ENCODE measurements at regions not wholly inside any gene's neighbourhood (a gene's known extent, or its start where the extent isn't known, plus 50 kb on each side); places are given as distances from the start of the nearest gene placed in this dataset.

GRCh38 chr5:98453296-98453695 is 320.2 kb upstream of the RGMB start:
- H3K9me3 Mint-ChIP-seq (ENCODE audit: unreplicated experiment), result no peaks in the 10 kb centered on the region
- intact Hi-C loops (cut with micrococcal nuclease), result no loop called here
- no peaks in the 10 kb centered on the region for H3K36me3 Mint-ChIP-seq (ENCODE audit: insufficient read depth, unreplicated experiment)
- no peak overlapping the region for H3K4me3 Mint-ChIP-seq (ENCODE audit: unreplicated experiment)
- H3K27ac Mint-ChIP-seq (ENCODE audit: low read depth, unreplicated experiment), result no peak overlapping the region
- DNase-seq (ENCODE audit: unreplicated experiment), result no peak
- POLR2A ChIA-PET, result interaction anchor here (0.7 kb wide), 1 partner anchor 315 kb away, joined by 3 read pairs; no protein-coding TSS in a partner anchor
- TF ChIP-seq CTCF (IDR thresholded peaks at IDR 0.05; ENCODE audit: unreplicated experiment), result no peak
- CTCF ChIA-PET, result interaction anchor here (0.6 to 8.3 kb wide), 3 partner anchors 121 to 927 kb away, joined by 3 to 77 read pairs (median 3); partner anchors contain the start of gene RGMB
- peaks cover 7% of the 10 kb centered on the region for H3K4me1 Mint-ChIP-seq (ENCODE audit: insufficient read depth, unreplicated experiment)
- no TSS peak for BruUV-seq (replicated peaks)
- no peaks in the 10 kb centered on the region for H3K27me3 Mint-ChIP-seq (ENCODE audit: insufficient read depth, unreplicated experiment)

GRCh38 chr5:98454407-98454806 is 319.1 kb upstream of the RGMB start:
- CTCF ChIA-PET, result interaction anchor here (0.8 to 8.3 kb wide), 4 partner anchors 11 to 1272 kb away, joined by 3 to 77 read pairs (median 4); partner anchors contain the start of gene RGMB
- peak overlapping the region; percentile 79 for H3K27ac Mint-ChIP-seq (ENCODE audit: low read depth, unreplicated experiment)

GRCh38 chr5:98454904-98455303 is 318.6 kb upstream of the RGMB start:
- Mint-ChIP-seq H3K4me1 (ENCODE audit: insufficient read depth, unreplicated experiment) (peaks cover 7% of the 10 kb centered on the region), H3K27me3 (ENCODE audit: insufficient read depth, unreplicated experiment) (no peaks in the 10 kb centered on the region), H3K4me3 (ENCODE audit: unreplicated experiment) (peak overlapping the region; percentile 17), H3K36me3 (ENCODE audit: insufficient read depth, unreplicated experiment) (no peaks in the 10 kb centered on the region), H3K9me3 (ENCODE audit: unreplicated experiment) (peaks cover 5% of the 10 kb centered on the region), H3K27ac (ENCODE audit: low read depth, unreplicated experiment) (peak overlapping the region; percentile 79)
- peak; percentile 85 for DNase-seq (ENCODE audit: unreplicated experiment)
- peak; percentile 30 for TF ChIP-seq CTCF (IDR thresholded peaks at IDR 0.05; ENCODE audit: unreplicated experiment)
- ChIA-PET CTCF (interaction anchor here (0.6 to 8.3 kb wide), 6 partner anchors 12 to 1273 kb away, joined by 3 to 77 read pairs (median 3); partner anchors contain the start of gene RGMB), POLR2A (interaction anchor here (0.6 to 1.6 kb wide), 4 partner anchors 314 to 341 kb away, joined by 3 to 9 read pairs (median 4); no protein-coding TSS in a partner anchor)
- BruUV-seq (replicated peaks), result no TSS peak
- intact Hi-C loops (cut with micrococcal nuclease), result loop anchor here (1.0 kb wide), 1 partner anchor 316 kb away; no protein-coding TSS in a partner anchor

More at GRCh38 chr5:98454407-98454806, 319.1 kb upstream of the RGMB start:
- H3K9me3 Mint-ChIP-seq (ENCODE audit: unreplicated experiment), result peaks cover 5% of the 10 kb centered on the region
- peaks cover 7% of the 10 kb centered on the region for H3K4me1 Mint-ChIP-seq (ENCODE audit: insufficient read depth, unreplicated experiment)
- TF ChIP-seq CTCF (IDR thresholded peaks at IDR 0.05; ENCODE audit: unreplicated experiment), result no peak
- no peaks in the 10 kb centered on the region for H3K36me3 Mint-ChIP-seq (ENCODE audit: insufficient read depth, unreplicated experiment)
- H3K27me3 Mint-ChIP-seq (ENCODE audit: insufficient read depth, unreplicated experiment), result no peaks in the 10 kb centered on the region
- peak; percentile 31 for DNase-seq (ENCODE audit: unreplicated experiment)
- intact Hi-C loops (cut with micrococcal nuclease), result no loop called here
- no peak overlapping the region for H3K4me3 Mint-ChIP-seq (ENCODE audit: unreplicated experiment)
- no TSS peak for BruUV-seq (replicated peaks)
- POLR2A ChIA-PET, result interaction anchor here (0.6 to 1.6 kb wide), 4 partner anchors 314 to 342 kb away, joined by 3 to 9 read pairs (median 4); no protein-coding TSS in a partner anchor

GRCh38 chr5:98455665-98456064 is 317.8 kb upstream of the RGMB start:
- DNase-seq (ENCODE audit: unreplicated experiment), result peak; percentile 25
- H3K9me3 Mint-ChIP-seq (ENCODE audit: unreplicated experiment), result peaks cover 5% of the 10 kb centered on the region
- intact Hi-C loops (cut with micrococcal nuclease), result loop anchor here (1.0 kb wide), 1 partner anchor 316 kb away; no protein-coding TSS in a partner anchor
- H3K4me1 Mint-ChIP-seq (ENCODE audit: insufficient read depth, unreplicated experiment), result peaks cover 7% of the 10 kb centered on the region
- no TSS peak for BruUV-seq (replicated peaks)
- ChIA-PET POLR2A (interaction anchor here (1.3 to 1.6 kb wide), 2 partner anchors 313 to 317 kb away, joined by 5 to 9 read pairs; no protein-coding TSS in a partner anchor), CTCF (interaction anchor here (0.6 to 8.3 kb wide), 5 partner anchors 12 to 315 kb away, joined by 3 to 77 read pairs (median 3); partner anchors contain the start of gene RGMB)
- H3K4me3 Mint-ChIP-seq (ENCODE audit: unreplicated experiment), result no peak overlapping the region
- H3K36me3 Mint-ChIP-seq (ENCODE audit: insufficient read depth, unreplicated experiment), result no peaks in the 10 kb centered on the region
- H3K27me3 Mint-ChIP-seq (ENCODE audit: insufficient read depth, unreplicated experiment), result no peaks in the 10 kb centered on the region
- H3K27ac Mint-ChIP-seq (ENCODE audit: low read depth, unreplicated experiment), result no peak overlapping the region
- TF ChIP-seq CTCF (IDR thresholded peaks at IDR 0.05; ENCODE audit: unreplicated experiment), result no peak
